GM21360 (cell line): ENCODE measurements at regions not wholly inside any gene's neighbourhood (a gene's known extent, or its start where the extent isn't known, plus 50 kb on each side); places are given as distances from the start of the nearest gene placed in this dataset.

ENCODE experiments used
- ATAC-seq: cut with Tn5 transposase; IDR thresholded peaks from one replicate; pipeline ENCODE4 v1.9.1; 2021; ENCODE audit warnings: mild to moderate bottlenecking, moderate library complexity; ENCODE audit not compliant: unreplicated experiment

DNA sequence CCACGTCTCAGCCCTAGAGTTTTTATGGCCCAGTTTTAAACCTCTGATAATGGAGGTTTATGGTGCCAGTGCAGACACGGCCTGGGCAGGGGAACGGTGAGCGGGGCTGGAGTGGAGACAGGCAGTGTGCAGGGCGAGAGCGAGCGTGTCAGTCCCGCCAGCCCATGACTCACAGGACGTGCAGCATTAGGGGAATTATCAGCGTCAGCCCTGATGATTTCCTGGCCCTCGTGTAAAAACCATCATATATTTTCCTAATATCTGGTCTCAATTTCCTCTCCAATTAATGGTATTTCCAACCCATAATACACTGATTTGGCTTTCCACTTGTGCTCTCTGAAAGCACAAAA is 104.6 kb upstream of the VSTM2B start:
- ATAC-seq: no peak

DNA sequence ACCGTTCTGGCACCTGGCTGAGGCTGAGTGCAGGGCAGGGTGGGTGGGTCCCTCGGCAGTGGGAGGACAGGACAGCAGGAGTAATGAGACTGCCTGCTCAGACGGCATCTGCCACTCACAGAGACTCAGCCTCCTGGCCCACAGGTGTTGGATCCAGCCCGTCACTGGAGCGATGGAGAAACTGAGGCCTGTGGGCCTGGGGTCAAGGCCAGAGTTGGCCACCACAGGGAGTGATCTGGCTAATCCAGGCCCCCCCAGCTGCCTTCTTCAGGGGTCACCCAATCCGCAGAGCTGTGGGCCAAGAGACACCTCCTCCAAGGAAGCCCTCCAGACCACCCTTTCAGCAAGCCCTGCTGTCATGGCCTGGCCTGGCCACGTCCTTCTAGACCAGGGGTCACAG is 103.7 kb upstream of the VSTM2B start:
- ATAC-seq: no peak

DNA sequence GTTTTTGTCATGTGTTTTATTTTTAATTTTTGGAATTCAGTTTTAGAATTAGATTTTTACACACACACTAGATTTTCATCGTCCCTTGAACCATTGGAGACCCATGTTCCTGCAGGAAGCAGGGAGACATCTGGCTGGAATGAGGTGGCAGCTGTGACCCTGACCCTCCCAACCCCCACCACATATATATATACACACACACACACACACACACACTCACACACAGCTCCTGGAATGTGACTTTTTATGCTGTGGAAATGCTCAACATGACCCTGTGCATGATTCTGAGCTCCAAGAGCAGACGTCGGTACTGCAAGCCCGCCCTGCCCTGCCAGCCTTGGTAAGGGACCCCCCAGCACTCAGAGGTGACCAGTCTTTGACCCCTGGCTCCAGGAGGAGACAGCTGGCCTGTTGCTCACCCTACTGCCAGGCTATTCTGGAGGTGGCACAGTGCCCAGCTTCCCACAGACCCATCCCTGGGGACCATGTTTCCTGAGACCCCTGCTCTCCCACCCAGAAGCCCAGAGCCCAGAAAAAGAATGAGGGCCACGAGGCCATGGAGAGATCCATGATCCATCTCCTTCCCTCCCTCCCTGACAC is 103.2 kb upstream of the VSTM2B start:
- ATAC-seq: no peak

DNA sequence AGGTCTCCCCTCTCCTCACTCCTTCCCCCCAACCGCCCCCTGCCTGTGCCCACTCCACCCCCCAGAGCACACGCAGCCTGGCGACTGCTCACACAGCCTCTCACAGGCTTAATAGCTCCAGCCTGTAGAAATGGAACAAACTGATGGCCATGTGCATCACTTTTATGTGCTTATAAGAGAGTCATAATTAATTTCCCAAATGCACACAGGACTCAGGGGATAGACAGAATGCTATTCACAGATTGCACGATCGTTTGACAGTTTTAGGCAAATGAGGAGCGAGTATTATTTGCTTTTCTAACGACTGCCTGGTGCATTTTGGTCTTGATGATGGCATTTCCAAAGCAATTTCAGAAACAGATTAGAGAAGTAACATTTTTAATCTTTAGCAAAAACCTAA is 97.7 kb upstream of the VSTM2B start:
- no peak for ATAC-seq

DNA sequence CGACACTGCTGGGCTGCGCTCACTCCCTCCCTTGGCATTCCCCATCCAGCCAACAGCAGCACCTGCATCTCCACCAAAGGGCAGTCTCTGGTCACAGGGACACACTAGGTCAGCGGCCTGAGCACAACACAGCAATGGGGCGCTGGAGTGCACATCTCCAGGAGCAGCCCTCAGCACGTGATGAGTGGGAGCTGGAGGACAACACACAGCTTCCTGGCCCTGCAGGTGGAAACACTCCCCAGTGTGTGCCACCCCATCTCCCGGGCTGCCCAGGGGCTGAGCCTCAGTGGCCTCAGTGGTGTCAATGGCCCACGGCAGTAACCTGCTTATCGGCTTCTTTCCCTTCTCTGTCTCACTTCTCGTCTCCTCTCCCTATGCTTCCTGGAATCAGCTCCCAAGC is 96.8 kb upstream of the VSTM2B start:
- no peak for ATAC-seq

DNA sequence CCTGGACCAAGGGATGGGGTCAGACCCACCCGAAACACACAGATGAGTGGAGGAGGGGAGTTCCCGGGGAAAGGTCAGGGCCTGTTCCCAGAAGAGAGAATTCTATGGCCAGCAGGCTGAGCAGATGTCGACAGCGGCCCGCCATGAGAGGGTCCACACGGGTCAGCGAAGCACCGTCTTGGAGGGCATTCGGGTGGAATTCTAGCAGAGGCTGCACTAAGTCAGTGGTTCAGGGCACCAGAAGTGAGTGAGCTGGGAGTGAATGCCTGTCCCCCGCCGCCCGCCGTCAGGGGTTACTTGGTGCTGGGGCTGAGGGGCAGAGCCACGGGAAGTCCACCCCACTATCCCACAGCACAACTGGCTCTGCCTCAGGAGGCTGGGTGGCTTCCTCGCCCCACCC is 96.2 kb upstream of the VSTM2B start:
- ATAC-seq: no peak

DNA sequence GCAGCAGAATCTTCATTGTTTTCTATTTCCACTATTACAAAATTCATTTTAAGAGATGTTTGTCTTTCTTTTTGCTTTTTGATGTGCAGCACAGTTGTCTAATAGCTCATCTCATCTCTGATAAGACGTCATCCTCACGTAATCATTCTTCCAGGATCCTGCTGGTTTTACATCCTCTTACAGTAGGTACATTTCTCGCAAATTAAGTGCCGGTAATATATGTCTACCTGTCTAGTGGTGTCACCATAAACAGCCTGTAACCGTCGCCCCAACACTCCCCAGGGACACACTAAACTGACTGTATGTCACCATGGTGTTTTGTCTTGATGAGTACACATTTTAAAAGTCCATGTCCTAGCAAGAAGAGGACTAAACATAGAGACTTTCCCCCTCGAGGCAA is 94.5 kb upstream of the VSTM2B start:
- no peak for ATAC-seq

DNA sequence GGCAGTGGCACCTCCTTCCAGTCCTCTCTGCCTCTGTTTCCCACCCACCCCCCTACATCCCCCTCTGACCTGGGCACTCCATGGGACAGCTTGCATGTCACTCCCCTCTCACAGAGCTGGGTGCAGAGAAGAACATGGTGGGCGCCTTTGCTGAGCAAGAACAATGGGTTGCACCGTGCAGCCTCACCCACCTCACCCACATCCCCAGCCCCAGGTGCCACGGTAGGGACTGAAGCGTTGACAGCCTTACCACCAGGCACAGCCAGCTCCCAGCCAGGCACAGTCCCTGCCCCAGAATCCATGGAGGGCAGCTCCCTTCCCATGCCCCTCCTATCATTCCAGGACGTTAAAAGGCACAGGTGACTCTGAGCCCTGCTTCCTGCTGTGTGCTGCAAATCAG is 93.1 kb upstream of the VSTM2B start:
- ATAC-seq: no peak

DNA sequence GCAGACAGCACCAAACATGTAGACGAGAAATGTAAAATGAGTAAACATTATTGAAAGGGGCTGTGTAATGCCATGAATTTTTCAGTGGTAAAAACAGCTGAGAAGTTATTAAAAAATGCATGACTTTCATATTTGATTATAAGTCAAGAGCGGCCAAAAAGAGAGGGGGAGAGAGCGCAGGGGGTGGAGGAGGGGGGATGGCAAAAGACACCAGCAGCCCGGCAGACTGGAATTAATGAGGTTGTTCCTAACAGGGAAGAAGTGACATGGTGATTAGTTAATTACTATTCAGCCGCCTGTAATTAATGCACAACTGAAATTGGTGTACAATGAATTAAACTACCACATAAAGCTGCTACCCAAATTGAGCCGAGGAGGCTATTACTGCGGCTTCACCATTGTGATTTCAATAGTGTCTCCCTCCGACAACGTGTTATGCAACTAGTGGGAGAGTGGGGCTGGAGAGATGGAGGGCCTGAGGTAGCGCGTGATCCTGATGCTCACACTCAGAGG is 89.1 kb upstream of the VSTM2B start:
- no peak for ATAC-seq

DNA sequence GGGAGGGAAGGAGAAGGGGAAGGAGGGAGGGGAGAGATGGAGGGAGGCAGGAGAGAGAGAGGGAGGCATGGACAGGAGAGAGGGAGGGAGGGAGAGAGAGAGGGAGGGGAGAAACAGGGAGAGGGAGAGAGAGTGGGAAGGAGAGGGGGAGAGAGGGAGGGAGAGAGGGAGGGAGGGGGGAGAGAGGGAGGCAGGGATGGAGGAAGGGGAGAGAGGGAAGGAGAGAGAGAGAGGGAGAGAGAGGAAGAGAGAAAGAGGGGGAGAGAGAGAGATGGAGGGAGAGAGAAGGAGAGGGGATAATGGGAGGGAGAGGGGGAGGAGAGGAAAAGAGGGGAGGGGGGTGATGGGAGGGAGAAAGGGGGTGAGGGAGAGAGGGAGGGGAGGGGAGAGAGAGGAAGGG is 86.8 kb upstream of the VSTM2B start:
- ATAC-seq: no peak

DNA sequence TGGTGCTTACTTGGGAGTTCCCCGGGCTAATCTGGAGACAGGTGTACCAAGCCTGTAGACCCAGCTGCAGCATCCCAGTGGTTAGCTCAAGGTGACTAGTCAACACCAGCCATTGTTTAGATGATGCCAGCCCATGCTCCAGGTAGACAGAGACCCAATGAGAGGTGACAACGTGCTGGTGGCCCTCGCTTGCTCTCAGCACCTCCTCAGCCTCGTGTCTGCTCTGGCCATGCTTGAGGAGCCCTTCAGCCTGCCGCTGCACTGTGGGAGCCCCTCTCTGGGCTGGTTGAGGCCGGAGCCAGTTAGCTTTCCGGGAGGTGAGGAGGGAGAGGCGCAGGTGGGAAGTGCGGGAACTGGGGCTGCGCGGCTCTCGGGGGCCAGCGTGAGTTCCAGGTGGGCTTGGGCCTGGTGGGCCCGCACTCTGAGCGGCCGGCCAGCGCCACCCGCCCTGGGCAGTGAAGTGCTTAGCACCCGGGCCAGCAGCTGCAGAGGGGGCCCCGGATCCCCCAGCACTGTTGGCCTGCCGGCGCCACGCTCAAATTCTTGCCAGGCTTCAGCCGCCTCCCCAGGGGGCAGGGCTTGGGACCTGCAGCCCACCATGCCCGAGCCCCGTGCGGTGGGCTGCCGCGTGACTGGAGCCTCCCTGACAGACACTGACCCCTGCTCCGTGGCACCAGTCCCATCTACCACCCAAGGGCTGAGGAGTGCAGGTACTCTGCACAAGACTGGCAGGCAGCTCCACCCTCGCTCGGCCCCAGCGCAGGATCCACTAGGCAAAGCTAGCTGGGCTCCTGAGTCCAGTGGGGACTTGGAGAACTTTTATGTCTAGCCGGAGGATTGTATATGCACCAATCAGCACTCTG is 85.9 kb upstream of the VSTM2B start:
- ATAC-seq: no peak

DNA sequence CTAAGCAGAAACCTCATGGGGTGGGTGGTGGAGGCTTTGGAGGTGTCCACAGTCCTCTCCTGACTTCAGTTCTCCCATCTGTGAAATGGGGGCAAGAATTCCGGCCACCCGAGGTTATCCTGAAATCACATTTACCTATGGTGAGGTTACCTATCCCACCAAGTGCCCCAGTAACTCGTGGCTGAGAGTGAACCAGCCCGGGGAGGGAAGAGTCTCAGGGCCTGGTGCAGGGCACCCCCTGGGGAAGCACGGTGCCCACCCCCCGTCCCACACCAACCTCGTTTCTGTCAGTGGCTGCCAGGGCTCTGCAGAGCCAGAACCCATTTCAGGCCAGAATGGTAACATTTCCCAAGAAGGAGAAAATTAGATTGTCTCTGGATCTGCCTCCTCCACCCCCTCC is 83.7 kb upstream of the VSTM2B start:
- no peak for ATAC-seq

DNA sequence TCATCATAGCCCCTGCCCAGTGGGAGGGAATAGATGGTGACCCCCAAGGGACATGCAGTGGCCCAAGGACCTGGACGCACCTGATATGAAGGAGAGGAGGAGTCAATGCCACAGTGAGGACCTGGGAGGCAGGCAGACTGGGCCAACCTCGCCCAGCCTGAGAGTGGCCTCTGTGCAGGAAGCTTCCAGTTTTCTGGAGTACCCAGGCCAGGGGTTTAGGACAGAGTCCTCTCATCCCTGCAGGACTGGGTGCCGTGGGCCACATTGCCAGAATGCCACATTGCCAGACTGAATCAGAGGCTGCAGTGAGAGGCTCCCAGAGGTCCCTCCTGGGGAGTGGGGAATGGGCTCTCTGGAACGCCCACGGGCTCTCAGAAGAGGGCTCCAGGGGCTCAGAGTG is 82.9 kb upstream of the VSTM2B start:
- ATAC-seq: no peak

DNA sequence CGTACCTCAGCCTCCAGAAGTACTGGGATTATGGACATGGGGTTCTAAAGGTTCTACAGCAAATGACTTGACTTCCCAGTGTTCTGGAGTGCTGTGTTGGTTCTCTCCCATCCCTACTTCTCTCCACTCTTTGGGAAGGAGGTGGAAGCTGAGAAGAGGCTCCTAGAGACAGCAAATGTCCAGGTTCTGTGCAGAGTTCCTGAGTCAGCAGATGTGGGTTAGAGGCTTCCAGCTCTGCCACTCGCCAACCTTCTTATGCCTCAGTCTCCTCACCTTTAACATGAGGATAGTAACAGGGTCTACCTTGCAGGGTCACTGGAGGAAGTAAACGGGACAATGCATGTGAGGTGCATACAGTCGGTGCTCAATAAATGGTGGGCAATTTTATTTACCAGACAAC is 80.5 kb upstream of the VSTM2B start:
- no peak for ATAC-seq

DNA sequence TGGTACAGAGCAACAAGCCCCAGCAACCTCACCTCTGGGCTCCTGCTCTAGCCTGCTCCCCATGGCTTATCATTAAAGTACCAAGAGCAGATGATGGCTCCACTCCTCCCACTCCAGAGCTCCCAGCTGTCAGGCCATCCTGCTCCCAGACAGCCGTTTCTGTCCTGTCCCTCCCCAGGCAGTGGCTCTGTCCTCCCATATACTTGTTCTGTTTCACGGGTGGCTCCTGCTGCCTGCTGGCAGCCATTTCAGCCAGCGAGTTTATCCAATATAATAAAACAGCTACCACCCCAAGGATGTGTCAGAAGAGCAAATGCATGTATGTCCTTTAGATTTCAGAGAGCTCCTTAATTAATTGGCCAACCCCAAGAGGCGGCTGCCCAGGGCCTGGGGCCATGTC is 79.4 kb upstream of the VSTM2B start:
- no peak for ATAC-seq

DNA sequence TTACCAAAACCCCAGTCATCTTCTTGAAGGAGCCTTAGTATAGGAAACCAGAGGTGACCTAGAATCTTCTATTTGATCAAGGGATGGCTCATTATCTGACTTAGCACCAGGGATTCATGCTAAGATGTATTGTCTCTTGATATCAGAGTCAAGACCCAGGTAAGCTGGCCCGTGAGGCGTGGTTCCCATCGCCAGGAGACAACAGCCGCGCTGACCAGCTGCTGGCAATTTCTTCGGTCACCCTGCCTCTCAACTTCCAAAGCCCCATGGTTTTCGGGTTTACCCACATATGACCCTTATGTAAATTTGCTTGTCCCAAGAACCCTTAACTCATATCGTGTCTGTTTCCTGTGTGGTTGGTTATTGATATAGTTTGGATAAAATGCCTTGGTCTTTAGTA is 77.7 kb upstream of the VSTM2B start:
- no peak for ATAC-seq

DNA sequence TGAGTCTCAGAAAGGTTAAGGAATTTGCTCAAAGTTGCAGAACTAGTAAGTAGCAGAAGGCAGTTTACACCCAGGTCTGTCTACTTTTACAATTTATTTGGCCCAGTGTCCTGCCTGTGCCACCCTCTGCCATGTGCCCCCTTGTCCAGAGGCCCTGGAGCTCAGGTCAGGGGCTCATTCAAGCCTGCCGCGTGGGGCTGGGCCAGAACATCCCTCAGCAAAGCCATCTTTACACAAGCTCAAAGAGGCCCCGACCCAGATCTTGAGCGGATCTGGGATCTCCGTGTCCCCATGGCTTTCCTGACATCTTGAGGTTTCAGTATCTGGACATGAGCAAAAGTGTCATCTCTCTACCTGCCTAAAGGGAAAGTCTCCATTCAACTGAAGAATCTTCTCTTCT is 76.4 kb upstream of the VSTM2B start:
- ATAC-seq: no peak

DNA sequence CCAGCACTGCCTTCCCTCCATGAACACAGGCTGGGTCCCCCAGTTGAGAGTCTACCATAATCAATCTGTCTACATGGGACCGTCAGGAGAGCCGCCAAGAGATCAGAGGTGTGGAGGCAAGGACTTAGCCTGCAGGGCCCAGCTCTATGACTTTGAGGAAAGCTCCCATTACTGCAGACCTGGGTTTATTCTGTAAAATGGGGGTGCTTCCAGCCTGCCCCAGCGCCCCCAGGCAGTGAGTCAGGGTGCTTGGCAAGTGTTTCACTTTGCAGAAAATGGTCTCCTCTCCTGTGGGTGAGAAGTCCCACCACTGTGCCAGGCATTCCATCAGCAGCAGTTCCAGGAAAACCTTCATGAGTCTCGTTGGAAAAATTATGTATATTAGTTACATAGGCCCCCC is 75.5 kb upstream of the VSTM2B start:
- ATAC-seq: no peak

DNA sequence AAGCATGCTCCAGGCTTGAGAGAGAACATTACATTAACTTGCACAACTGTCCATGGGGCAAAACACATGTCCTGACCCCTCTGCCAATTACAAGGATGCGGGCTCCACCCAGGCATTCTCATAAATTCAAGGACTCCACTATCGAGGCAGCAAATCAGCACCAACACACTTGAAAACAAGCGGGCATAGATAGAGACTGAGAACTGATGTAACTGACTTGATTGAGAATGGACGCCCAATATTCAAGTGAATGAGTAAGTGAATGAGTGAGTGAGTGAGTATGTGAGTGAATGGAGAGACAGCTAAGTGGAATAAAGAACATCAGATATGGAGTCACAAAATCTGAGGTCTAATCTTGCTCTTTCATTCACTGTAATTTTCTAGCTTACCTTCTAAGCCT is 75.0 kb upstream of the VSTM2B start:
- ATAC-seq: no peak

DNA sequence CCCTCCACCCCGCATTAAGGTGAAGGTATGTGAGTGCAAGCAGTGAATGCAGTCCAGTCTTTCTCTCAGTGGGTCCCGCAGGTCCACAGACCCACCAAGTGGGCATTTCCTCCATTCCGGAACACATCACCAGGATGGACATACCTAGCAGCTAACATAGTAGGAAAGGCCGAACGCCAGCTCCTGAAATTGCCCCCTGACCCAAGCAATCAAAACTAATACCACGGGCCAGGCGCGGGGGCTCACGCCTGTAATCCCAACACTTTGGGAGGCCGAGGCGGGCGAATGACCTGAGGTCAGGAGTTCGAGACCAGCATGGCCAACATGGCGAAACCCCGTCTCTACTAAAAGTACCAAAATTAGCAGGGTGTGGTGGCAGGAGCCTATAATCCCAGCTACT is 71.7 kb upstream of the VSTM2B start:
- ATAC-seq: no peak

DNA sequence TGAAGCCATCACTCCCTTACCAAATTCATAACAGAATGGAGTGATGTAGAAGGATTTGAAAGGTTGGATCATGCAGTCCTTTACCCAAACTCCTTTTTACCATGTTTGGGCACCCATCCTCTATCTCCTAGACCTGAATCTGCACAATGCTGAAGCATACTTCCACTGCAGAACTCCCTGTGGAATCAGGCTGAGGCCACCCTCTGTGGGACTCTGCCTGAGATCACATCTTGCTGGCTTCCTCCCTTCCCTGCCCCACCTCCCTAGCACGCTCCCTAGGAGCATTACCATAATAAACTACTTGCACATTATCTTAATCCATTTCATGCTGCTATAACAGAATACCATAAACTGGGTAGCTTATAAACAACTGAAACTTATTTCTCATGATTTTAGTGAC is 68.4 kb upstream of the VSTM2B start:
- ATAC-seq: no peak

DNA sequence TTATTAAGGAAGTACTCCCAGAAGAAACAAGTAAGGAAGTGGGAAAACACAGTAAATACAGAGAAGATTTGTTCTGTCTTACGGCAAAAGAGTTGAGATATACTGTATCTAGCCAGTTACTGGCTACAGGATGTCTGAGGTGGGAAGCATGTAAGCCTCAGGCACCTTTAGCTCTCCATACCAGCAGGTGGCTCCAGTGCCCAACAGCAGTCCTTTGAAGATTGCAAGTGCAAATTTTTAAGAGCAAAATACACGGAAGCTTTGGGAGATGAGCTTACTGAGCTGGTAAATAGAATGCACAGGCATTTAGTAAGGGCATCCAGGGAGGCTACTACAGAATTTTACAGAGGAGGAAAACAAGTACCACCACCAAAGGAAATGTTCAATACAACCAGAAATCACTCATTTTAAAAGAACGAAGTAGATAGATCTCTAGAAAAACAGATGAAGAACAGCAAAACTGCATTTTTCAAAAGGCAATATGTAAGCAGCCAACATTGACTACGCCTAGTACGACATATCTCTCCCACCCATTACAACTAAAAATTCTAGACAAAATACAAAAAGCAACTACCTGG is 57.9 kb upstream of the VSTM2B start:
- no peak for ATAC-seq
